Fibroblast of lung (primary cell): ENCODE measurements at regions not wholly inside any gene's neighbourhood (a gene's known extent, or its start where the extent isn't known, plus 50 kb on each side); places are given as distances from the start of the nearest gene placed in this dataset.

Experiments used
- EZH2 ChIP-seq: IDR thresholded peaks from 2 replicates; pipeline ENCODE4 v1.5.1; 2012; ENCODE audit warnings: low read length, control low read depth, mild to moderate bottlenecking; ENCODE audit errors: missing control alignments
- TF ChIP-seq, protein P1 (sequence below), 2 donors: IDR thresholded peaks in 1 of 2; conservative IDR thresholded peaks in 1 of 2; 1 replicate in 1 of 2; 2 replicates in 1 of 2; pipeline ENCODE4 v1.5.1; 2011 to 2012; ENCODE audit warnings: low read length in 2 of 2, control low read depth in 1 of 2, inconsistent platforms in 1 of 2, low read depth in 1 of 2, mild to moderate bottlenecking in 1 of 2

DNA sequence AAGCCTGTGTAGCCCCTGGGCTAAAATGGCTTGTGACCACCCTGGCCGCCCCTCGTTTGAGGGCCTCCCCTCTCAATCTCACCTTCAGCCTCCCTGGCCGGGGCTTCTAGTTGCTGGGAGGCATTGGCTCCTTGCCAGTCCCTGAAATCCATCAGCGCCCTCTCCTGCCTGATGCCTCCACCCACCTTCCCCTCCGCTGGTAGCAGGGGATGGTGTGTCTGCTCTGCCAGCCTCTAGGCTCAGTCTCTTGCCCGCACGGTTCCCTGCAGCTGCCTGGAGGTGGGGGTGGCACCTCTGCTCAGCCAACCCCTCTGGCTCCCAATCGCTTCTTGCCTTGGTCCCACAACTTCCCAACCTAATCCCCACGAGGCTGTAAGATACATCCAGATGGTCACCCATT is 167.9 kb downstream of the PHETA1 start:
- TF ChIP-seq, protein P1, sequence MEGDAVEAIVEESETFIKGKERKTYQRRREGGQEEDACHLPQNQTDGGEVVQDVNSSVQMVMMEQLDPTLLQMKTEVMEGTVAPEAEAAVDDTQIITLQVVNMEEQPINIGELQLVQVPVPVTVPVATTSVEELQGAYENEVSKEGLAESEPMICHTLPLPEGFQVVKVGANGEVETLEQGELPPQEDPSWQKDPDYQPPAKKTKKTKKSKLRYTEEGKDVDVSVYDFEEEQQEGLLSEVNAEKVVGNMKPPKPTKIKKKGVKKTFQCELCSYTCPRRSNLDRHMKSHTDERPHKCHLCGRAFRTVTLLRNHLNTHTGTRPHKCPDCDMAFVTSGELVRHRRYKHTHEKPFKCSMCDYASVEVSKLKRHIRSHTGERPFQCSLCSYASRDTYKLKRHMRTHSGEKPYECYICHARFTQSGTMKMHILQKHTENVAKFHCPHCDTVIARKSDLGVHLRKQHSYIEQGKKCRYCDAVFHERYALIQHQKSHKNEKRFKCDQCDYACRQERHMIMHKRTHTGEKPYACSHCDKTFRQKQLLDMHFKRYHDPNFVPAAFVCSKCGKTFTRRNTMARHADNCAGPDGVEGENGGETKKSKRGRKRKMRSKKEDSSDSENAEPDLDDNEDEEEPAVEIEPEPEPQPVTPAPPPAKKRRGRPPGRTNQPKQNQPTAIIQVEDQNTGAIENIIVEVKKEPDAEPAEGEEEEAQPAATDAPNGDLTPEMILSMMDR (conservative IDR thresholded peaks at IDR 0.05 in 1 of 2, IDR thresholded peaks at IDR 0.05 in 1 of 2; ENCODE audit: low read depth in 1 of 2, low read length in 2 of 2), result no peak
- no peak for TF ChIP-seq EZH2
